Jurkat, Clone E6-1 (cell line): ENCODE measurements at regions not wholly inside any gene's neighbourhood (a gene's known extent, or its start where the extent isn't known, plus 50 kb on each side); places are given as distances from the start of the nearest gene placed in this dataset.
"Not testable (repeated sequence)": the region's sequence is repeated elsewhere in the genome, so short reads cannot be mapped to it uniquely, and the experiment has no call there.

ENCODE experiments used
- DNase-seq: peaks from one replicate; pipeline ENCODE4 v3.0.0-alpha.2; 2011; ENCODE audit warnings: low read depth, low spot score
- H3K4me3 ChIP-seq: 2 replicates; pipeline ENCODE4 v1.5.1; 2011; ENCODE audit warnings: mild to moderate bottlenecking, low read length, control low read depth, moderate library complexity

DNA sequence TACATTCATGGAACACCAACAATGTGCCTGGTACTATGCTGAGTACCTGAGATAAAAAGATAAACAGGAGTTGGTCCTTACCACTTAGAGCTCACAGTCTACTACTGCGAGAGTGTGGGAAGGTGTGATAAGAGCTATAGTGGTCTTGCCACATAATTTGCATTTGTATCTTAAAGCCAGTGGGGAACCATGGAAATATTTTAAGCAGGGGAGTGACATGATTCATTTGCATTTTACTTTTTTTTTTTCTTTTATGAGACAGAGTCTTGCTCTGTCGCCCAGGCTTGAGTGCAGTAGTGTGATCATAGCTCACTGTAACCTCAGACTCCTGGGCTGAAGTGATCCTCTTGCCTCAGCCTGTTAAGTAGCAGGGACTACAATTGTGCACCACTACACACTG, 53.6 kb downstream of the SRGAP2 start:
- H3K4me3 ChIP-seq, result not testable (repeated sequence)

DNA sequence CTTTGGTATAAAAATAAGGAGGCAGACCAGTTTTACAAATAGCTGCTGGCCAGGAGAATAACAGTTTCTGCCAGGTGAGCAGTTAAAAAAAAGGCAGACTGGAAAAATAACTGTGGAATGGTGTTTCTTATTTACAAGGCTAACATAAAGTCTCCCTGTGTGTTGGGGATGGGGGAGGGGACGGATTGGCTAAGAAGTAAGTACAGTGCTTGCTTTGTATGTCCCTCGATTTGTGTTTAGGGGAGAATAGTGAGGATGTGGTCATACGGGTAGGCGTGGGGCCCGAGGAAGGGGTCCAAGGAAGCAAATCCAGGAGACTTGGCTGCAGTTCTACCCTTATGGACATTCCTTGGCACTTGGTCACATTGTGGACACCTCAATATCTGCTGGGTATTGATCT, 58.1 kb downstream of the SRGAP2 start:
- not testable (repeated sequence) for H3K4me3 ChIP-seq, DNase-seq

More for the DNA sequence above, 53.6 kb downstream of the SRGAP2 start:
- DNase-seq, result not testable (repeated sequence)

DNA sequence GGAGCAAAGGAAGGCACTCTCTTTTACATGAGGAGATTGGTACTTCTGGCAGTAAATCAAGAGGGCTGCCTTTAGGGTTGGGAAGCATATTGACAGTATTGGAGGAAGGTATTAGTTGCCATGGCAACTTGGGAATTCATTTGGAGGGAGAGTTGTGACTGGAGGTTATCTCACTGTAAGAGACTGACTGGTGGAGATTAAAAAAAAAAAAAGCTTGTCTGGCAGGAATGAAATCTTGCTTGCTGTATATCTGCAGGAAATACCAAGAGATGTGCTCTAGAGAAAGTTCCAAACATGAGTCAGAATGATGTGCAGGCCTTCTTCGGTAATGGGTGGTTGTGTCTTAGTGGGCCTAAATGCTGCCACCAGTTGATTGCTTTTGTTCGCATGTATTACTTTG, 59.1 kb downstream of the SRGAP2 start:
- not testable (repeated sequence) for H3K4me3 ChIP-seq, DNase-seq

DNA sequence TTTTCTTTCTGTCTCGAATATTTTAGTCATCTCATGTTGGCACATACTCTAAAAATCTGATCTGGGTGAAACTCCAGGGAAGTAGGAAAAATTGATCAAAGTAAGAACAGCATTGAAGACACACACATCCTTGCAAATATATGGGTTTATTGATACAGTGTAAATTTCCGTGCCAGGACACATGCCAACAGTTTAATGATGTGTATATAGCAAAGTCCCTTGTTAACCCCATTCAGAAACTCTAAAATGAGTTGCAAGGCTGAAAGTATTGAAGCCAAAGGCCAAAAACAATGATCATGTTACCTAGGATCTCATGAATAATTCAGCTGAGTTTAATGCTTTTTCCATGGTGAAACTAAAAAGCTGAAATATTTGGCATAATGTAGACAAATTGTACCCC, 61.6 kb downstream of the SRGAP2 start:
- H3K4me3 ChIP-seq, DNase-seq: not testable (repeated sequence)

DNA sequence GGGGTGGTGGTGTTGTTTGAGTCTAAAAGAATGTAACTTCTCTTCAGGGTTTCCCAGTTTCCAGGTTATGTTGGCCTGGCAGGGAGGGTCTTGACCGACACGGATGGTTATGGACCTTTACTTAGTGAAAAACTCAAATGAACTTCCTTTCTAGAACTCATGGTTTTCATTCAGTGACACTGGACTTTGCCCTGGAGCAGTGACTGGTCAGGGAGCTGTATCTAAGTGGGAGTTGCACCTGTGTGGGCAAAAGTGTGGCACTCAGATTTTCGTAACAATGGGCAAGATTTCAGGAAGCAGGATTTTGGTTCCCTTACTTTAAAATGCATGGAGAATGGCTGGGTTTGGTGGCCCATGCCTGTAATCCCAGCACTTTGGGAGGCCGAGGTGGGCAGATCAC, 67.8 kb downstream of the SRGAP2 start:
- DNase-seq, H3K4me3 ChIP-seq: not testable (repeated sequence)

DNA sequence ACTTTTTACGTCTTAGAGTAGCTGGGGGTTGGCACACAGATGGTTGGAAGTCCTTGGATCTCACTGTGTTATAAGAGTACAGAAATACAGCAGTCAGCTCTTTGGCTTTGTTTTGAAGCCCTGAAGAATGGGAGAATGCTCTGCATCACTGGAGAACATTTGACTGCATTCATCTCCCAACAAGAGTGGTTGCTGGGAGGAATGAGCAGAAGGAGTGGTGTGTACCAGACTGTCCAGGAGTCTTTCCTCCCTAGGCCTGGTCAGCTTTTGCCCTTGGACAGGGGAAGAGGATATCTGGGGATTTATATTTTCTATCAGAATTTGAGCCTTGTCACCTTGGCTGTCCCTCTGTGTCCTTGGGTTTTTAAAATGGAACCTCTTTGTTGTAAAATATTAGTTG, 69.8 kb downstream of the SRGAP2 start:
- not testable (repeated sequence) for DNase-seq, H3K4me3 ChIP-seq

DNA sequence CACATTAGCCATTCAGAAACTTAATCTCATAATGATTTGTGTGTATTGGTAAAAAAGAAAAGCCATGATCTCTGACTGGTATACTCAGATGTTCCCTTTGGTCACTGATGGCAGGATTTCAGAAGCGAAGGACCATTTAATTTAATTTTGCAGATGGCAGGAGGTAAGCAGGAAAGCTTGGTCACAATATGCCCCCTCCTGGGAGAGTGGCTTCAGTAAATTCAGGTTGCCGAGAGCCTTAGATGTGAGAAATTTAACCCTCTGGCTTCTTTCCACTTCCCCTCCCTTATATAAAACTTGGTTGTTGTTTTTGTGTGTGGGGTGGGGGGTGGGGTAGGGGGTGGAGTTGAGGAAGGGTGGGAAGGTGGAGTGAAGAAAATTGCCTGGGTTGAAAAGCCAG, 72.8 kb downstream of the SRGAP2 start:
- not testable (repeated sequence) for H3K4me3 ChIP-seq, DNase-seq

DNA sequence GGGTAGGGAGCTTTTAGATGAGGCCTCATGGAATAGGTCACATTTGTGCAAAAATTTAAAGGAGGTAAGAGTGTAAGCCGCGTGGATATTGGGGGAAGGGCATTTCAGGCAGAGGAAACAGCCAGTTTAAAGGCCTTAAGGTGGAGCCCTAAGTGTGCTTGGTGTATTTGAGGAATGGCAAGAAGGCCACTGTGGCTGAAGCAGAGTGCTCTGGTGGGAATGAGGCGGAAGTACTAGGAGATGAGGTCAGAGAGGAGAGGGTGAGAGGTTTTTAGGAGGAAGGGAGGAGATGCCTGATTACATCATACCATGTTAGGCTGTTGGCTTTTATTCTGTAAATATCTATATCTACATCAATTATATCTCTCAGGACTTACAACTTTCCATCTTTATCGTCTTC, 75.3 kb downstream of the SRGAP2 start:
- H3K4me3 ChIP-seq, DNase-seq: not testable (repeated sequence)

DNA sequence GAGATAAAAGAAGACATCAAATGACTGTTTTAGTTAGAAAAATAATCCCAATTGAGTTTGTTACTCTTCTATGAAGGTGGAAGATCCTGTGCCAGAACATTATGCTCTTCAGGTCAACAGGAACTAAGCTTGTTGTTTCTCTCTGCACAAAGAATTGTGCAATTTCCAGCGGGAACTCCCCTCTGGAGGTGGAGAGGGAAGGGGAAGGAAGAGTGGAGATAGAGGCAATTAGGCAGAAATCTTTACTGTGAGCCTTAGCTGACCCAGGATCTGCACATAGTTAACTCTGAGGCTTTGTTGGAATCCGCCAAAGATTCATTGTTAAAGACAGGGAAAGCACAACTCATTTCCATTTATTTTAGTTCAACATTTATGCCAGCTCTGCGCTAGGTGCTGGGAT, 77.3 kb downstream of the SRGAP2 start:
- not testable (repeated sequence) for DNase-seq, H3K4me3 ChIP-seq

DNA sequence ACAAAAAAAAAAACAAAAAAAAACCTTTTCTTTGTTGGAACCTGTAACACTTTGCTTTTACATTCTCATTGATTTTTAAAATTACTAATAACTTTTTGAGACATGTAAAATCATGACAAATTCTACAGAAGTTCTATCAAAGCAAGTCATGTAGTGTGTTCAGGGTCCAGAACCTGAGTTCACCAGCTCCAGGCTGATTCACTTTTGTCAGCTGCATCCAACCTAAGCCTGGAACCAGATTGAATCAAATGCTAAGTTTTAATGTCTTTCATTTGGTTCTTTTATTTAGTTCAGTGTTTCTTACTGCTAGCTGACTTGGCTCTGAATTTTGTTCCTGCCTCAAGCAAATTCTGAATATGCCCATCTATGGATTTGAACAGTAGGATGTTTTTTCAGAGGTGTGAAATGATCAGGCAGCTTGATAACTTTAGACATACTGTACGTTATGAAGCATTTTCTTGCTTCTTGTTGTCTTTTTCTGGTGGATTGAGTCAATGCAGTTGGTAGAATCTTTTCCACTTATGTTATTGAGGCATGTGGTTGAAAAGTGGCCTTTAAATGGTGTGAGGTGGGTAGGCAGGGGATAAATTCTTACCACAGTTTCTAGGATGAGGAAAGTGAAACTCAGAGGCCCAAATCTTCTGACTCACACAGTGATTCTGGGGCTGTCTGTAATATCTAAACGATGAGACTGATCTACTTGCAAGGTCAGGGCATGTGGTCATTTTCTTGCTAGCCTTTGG, 78.7 kb downstream of the SRGAP2 start:
- DNase-seq, H3K4me3 ChIP-seq: not testable (repeated sequence)

DNA sequence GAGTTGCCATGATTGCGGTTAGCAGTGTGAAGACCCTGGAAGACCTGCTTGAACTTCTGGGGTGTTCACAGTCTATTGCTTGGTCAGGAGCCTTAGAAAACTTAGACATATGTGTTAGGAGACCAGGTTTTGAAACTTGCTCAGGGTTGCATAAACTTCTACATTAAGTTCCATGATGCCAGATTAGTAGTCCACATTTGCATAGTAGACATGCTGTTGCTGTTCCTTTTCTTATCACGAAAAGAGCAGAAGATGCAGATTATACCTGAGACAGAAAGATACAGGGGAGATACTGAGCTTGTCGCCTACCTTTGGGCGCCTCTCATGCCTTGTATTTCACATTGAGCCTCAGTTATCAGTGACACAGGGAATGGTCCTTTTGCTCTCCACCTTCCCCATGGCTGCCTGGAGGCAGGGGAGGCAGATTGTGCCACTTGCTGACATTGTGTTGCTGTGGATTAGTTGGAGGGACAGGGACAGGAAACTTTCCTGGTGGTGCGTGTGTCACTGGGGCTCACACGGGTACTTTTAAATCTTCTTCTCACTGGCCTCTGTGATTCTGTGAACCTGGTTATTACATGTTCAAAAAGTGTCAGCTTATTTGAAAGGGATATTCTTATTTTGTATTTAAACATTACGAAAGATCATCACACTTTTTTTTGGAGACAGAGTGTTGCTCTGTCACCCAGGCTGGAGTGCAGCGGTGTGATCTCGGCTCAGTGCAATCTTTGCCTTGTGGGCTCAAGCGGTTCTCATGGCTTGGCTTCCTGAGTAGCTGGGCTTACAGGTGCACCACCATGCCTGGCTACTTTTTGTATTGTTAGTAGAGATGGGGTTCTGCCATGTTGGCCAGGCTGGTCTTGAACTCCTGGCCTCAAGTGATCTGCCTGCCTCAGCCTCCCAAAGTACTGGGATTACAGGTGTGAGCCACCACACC, 82.0 kb downstream of the SRGAP2 start:
- not testable (repeated sequence) for H3K4me3 ChIP-seq, DNase-seq

DNA sequence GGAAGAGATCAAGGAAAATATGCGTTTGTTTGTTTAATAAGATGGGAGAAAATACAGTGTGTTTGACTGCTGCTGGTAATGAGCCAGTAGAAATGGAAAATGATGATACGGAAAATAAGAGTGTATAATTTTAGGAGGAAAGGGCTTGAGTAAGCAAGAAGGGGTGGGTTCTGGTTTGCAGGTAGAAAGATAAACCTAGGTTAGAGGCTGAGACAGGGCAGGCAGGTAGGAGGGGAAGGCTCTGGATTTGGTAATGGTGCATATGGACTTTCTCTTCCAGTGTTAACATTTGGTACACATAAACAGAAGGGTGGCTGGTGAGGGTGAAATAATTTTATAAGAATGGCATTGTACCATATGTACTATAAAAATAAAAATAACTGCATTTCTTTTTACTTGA, 84.4 kb downstream of the SRGAP2 start:
- not testable (repeated sequence) for H3K4me3 ChIP-seq, DNase-seq

DNA sequence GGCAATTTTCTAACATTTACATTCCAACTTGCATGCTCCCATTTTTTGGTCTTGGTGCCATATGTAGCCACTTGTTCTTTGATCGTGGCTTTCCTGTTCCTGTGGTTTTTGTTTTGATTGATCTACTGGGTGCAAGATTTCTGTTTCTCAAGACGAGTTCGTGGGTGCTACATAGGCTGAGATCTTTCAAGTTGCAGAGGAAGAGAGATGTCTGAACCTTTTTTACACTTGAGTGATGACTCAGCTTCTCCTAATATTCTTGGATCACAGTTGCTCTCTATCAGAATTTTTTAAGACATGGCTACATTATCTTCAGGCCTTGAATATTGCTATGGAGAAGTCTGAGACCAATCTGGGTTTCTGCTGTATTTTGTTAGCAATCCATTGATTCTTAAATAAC, 85.1 kb downstream of the SRGAP2 start:
- DNase-seq, H3K4me3 ChIP-seq: not testable (repeated sequence)

DNA sequence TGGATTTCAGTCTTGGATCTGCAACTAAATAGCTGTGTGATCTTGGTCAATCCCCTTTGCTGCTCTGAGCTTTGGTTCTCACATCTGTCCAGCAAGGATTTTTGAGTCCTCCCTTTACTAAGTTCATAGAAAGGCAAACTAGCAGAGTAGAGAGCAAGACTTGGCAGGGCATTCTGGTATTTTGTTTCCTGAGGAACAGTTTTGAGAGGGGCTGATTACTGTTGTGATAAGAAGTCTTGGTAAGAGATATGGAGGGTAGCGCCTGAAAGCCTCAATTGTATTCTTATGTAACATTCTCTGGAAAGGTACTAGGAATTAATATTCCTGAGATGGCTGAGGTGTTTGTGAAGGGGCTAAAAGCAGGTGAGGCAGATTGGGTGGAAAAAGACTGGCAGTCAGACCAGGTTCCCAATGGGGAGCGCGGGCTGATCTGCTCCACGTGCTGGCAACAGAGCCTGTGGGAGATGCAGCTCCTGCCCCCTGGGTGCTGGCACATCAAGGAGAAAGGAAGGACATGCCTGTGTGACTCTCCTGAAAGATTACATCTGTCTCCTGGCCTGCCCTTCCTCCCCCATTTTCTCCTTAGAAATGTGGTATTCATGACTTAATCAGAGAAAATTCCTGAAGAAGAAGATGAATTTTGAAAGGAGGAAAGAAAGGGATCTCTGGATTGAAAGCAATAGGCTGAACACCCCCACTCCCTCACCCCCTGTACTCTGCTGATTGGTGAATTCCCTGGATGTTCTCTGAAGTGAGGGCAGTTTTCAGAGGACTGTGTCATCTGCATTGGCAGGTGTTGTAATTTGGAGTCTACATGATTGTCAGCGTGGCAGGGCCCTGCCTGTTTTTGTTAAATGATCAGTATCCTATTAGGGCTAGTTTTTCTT, 94.0 kb downstream of the SRGAP2 start:
- not testable (repeated sequence) for DNase-seq, H3K4me3 ChIP-seq

DNA sequence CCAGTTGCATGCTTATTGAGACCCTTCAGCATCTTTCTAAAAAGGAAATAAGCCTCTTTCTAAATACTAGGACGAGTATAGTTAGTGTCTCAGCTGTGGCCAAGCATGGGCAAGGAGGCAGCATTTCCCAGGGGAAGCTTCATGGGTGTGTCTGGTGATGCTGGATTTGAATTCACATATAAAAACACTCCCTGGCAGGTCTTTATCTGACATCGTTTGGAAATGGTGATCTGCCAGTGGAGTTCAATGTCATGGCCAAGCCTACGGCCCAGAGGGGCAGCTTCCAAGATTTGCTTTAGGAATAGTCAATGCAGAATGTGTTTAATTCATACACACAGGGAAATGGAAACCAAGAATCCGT, 94.7 kb downstream of the SRGAP2 start:
- not testable (repeated sequence) for DNase-seq, H3K4me3 ChIP-seq

DNA sequence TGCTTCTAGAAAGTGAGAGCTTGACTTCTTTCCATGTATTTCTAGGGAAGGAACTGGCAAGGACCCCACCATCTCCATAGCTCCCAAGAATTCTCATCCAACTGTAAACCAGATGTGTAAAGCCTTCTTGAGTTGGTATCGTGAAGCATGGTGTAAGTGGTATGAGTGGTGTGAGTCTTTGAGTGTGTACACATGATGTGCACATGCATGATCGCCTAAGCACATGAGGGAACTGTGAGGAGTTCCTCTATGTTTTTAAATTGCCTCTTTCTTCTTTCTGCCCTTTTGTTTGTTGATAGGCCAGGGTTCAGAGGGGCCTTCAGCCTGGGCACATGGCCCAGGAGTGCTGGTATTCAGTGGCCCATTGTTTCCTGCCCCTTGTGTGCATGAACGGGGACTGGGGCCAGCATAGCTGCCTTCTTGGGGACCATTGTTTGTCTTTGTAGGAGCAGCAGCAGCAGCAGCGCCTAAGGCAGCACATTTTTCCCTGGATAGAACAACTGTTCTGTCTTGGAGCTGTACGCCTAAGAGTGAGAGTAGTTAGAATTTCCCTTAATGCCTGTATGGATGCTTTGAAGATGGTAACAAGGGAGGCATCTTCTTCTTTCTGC, 95.9 kb downstream of the SRGAP2 start:
- not testable (repeated sequence) for DNase-seq

DNA sequence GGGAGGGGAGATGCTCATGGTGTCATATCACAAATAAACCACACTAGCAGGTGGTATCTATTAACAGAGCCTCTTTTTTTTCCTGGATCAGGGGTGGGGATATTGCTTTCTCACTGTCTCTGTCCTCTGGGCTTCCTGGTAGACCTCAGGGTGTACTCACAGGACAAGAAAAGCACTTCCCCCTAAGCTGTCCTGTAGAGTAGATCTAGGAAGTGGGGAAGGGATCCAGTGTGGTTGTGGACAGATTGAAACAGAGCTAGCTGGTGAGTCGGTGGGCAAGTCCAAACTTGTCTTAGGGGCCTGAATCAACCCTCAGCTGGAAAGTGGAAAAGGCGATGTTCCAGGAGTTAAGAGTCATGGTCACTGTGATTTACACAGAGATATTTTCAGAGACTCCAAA, 96.6 kb downstream of the SRGAP2 start:
- not testable (repeated sequence) for H3K4me3 ChIP-seq, DNase-seq

More for the DNA sequence above, 95.9 kb downstream of the SRGAP2 start:
- not testable (repeated sequence) for H3K4me3 ChIP-seq

DNA sequence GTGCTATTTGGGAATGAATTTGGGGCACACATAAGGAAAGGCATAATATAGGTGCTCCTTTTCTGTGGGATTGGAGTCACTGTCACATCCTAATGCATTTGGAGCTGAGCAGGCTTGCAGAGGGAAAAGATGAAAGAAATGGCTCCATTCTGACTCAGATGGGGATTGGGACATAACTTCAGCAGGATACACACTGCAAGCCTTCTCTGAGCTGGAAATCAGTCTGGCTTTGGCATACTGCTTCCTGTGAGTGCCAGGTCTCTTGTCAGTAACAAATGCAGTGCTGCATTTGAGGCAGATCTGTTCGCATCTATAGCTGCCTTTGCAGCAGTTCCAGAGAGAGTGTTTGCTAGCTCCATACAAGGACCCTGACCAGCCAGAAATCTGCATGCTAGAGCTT, 98.7 kb downstream of the SRGAP2 start:
- DNase-seq, H3K4me3 ChIP-seq: not testable (repeated sequence)

DNA sequence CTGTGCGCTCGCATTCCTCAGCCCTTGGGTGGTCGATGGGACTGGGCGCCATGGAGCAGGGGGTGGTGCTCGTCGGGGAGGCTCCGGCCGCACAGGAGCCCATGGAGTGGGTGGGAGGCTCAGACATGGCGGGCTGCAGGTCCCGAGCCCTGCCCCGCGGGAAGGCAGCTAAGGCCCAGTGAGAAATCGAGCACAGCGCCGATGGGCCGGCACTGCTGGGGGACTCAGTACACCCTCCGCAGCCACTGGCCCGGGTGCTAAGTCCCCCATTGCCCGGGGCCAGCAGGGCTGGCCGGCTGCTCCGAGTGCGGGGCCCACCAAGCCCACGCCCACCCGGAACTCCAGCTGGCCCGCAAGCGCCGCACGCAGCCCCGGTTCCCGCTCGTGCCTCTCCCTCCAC, 104.1 kb downstream of the SRGAP2 start:
- DNase-seq, H3K4me3 ChIP-seq: not testable (repeated sequence)
